ENCODE measurements at regions not wholly inside any gene's neighbourhood (a gene's known extent, or its start where the extent isn't known, plus 50 kb on each side); places are given as distances from the start of the nearest gene placed in this dataset.

- in situ Hi-C loops (cut with HindIII; ENCODE audit: extremely low pct_ligation_motif_present, low pct_unique_long_range_greater_than_20kb) (no loop called here), intact Hi-C loops (cut with micrococcal nuclease; ENCODE audit: unreplicated experiment) (no loop called here)
- no peak overlapping the region for H3K27ac ChIP-seq (ENCODE audit: extremely low read length, insufficient read depth, low read length)
- H3K4me1 ChIP-seq (ENCODE audit: insufficient read depth, low read length), result no peaks in the 10 kb centered on the region
- no peak overlapping the region for H3K9ac ChIP-seq (ENCODE audit: insufficient read depth, low read depth, low read length)
- no peak overlapping the region for H3K4me3 ChIP-seq (replicated peaks in 1 of 3; ENCODE audit: insufficient read depth in 1 of 3, low read depth in 2 of 3, low read length in 3 of 3)
- no peaks in the 10 kb centered on the region for H4K20me1 ChIP-seq (ENCODE audit: insufficient read depth, low read length)
- H3K27me3 ChIP-seq (ENCODE audit: control insufficient read depth in 1 of 2, insufficient read depth in 2 of 2, low read length in 2 of 2), result no peaks in the 10 kb centered on the region
- H3K79me2 ChIP-seq (ENCODE audit: insufficient read depth, low read length), result no peaks in the 10 kb centered on the region
- no peaks in the 10 kb centered on the region for H3K36me3 ChIP-seq (replicated peaks in 1 of 2; ENCODE audit: control insufficient read depth in 1 of 2, insufficient read depth in 2 of 2, low read length in 2 of 2)
- POLR2A ChIA-PET, result no interaction called here
- no peak for FAIRE-seq
- no peak overlapping the region for H3K4me2 ChIP-seq (ENCODE audit: low read depth, low read length)
- peaks cover 44% of the 10 kb centered on the region for H3K9me3 ChIP-seq (ENCODE audit: low read length)
- 11% methylated on average over 1 of the region's 1 CpG for WGBS (ENCODE audit: low lambda C conversion rate)
- H2AFZ ChIP-seq (ENCODE audit: low read length), result no peak overlapping the region
- no peak for DNase-seq (ENCODE audit: low spot score)
- BruUV-seq (replicated peaks), result no TSS peak
- no peak for ATAC-seq
- CTCF ChIA-PET (ENCODE audit: low intra/inter-chr PET ratio, low total read pairs), result no interaction called here
- TF ChIP-seq PCBP1 (IDR thresholded peaks at IDR 0.05; ENCODE audit: borderline replicate concordance, low read depth, low read length), result no peak
- TF ChIP-seq AHDC1 (CRISPR knock-in tag; IDR thresholded peaks at IDR 0.05; ENCODE audit: borderline replicate concordance), result no peak
- no peak for TF ChIP-seq TRIM22 (IDR thresholded peaks at IDR 0.05)
- no peak for TF ChIP-seq ZNF281 (CRISPR knock-in tag; IDR thresholded peaks at IDR 0.05; ENCODE audit: borderline replicate concordance)
- no peak for TF ChIP-seq RBAK (CRISPR knock-in tag; IDR thresholded peaks at IDR 0.05)
- TF ChIP-seq DPF2 (CRISPR knock-in tag; IDR thresholded peaks at IDR 0.05; ENCODE audit: borderline replicate concordance, low read depth), result no peak
- TF ChIP-seq NRL (CRISPR knock-in tag; IDR thresholded peaks at IDR 0.05; ENCODE audit: borderline replicate concordance), result no peak
- TF ChIP-seq ZNF30 (CRISPR knock-in tag; IDR thresholded peaks at IDR 0.05), result no peak
- TF ChIP-seq IRF2 (CRISPR knock-in tag; IDR thresholded peaks at IDR 0.05), result no peak
- TF ChIP-seq ASH2L (IDR thresholded peaks at IDR 0.05; ENCODE audit: insufficient read length, low read depth, low read length), result no peak
- no peak for TF ChIP-seq ZBTB21 (CRISPR knock-in tag; IDR thresholded peaks at IDR 0.05)
- no peak for TF ChIP-seq ZNF256 (CRISPR knock-in tag; conservative IDR thresholded peaks at IDR 0.05)
Measured at GRCh38 chr2:56656826-56657225, 473.0 kb downstream of the CCDC85A start.
